Sigmoid colon (tissue), 4 donors: ENCODE measurements at regions not wholly inside any gene's neighbourhood (a gene's known extent, or its start where the extent isn't known, plus 50 kb on each side); places are given as distances from the start of the nearest gene placed in this dataset.

Source experiments
- CTCF ChIP-seq, 4 experiments: fragments of 450-650 bp in 3 of 4; fragments of 200-600 bp in 1 of 4; IDR thresholded peaks; one replicate each; pipeline ENCODE4 v1.5.1; 2016 to 2019; ENCODE audit warnings: antibody characterized with exemption in 4 of 4, mild to moderate bottlenecking in 3 of 4, moderate library complexity in 2 of 4
- POLR2A ChIP-seq, 2 donors: fragments of 450-650 bp; IDR thresholded peaks; one replicate each; pipeline ENCODE4 v1.6.1; 2016; ENCODE audit warnings: antibody characterized with exemption in 2 of 2, mild to moderate bottlenecking in 2 of 2, moderate library complexity in 2 of 2
- POLR2AphosphoS5 ChIP-seq, 4 donors: sonication (generic); formaldehyde crosslinking; IDR thresholded peaks; one replicate each; pipeline ENCODE4 v1.6.1; 2017; ENCODE audit warnings: antibody characterized with exemption in 4 of 4

GRCh38 chr2:101628030-101628392 lies 69.5 kb upstream of the MAP4K4 start:
- TF ChIP-seq CTCF (IDR thresholded peaks at IDR 0.05) (no peak), POLR2A (IDR thresholded peaks at IDR 0.05) (no peak), POLR2AphosphoS5 (IDR thresholded peaks at IDR 0.05) (no peak)
